WERI-Rb-1 (cell line): ENCODE measurements at regions not wholly inside any gene's neighbourhood (a gene's known extent, or its start where the extent isn't known, plus 50 kb on each side); places are given as distances from the start of the nearest gene placed in this dataset.

ENCODE experiments used
- DNase-seq: peaks from one replicate; pipeline ENCODE4 v3.0.0-alpha.2; 2020
- H3K27ac ChIP-seq: fragments of 250-450 bp; sonication (Bioruptor Pico); 2 replicates; pipeline ENCODE4 v1.5.1; 2020; ENCODE audit warnings: mild to moderate bottlenecking, moderate library complexity
- H3K27me3 ChIP-seq: fragments of 250-450 bp; sonication (Bioruptor Pico); 2 replicates; pipeline ENCODE4 v1.5.1; 2021; ENCODE audit warnings: mild to moderate bottlenecking, low read depth, moderate library complexity; ENCODE audit not compliant: insufficient read depth, severe bottlenecking
- H3K36me3 ChIP-seq: fragments of 250-450 bp; sonication (Bioruptor Pico); 2 replicates; pipeline ENCODE4 v1.5.1; 2020; ENCODE audit warnings: mild to moderate bottlenecking, moderate library complexity
- H3K4me3 ChIP-seq: 2 replicates; pipeline ENCODE4 v1.5.1; 2011; ENCODE audit warnings: low read depth, mild to moderate bottlenecking, control low read depth, low read length
- H3K9me3 ChIP-seq: fragments of 250-450 bp; sonication (Bioruptor Pico); 2 replicates; pipeline ENCODE4 v1.5.1; 2021; ENCODE audit warnings: mild to moderate bottlenecking, moderate library complexity; ENCODE audit not compliant: severe bottlenecking
- CTCF ChIP-seq: IDR thresholded peaks from 2 replicates; pipeline ENCODE4 v1.5.1; 2011; ENCODE audit warnings: low read depth, mild to moderate bottlenecking, control low read depth, inconsistent platforms, low read length

GRCh38 chr1:38641661-38642060 lies 217.9 kb downstream of the RRAGC start:
- H3K27me3 ChIP-seq: no peaks in the 10 kb centered on the region

GRCh38 chr1:38640371-38640770 lies 219.2 kb downstream of the RRAGC start:
- no peak for DNase-seq
- no peak overlapping the region for H3K4me3 ChIP-seq
- no peak overlapping the region for H3K27ac ChIP-seq
- H3K9me3 ChIP-seq: peaks cover 2% of the 10 kb centered on the region
- no peak for TF ChIP-seq CTCF
- H3K27me3 ChIP-seq: no peaks in the 10 kb centered on the region
- no peaks in the 10 kb centered on the region for H3K36me3 ChIP-seq

More at GRCh38 chr1:38641661-38642060, 217.9 kb downstream of the RRAGC start:
- H3K27ac ChIP-seq: no peak overlapping the region
- peaks cover 2% of the 10 kb centered on the region for H3K9me3 ChIP-seq
- no peak for DNase-seq
- TF ChIP-seq CTCF: no peak
- no peaks in the 10 kb centered on the region for H3K36me3 ChIP-seq
- H3K4me3 ChIP-seq: no peak overlapping the region

- Histone ChIP-seq H3K4me3 (no peak overlapping the region), H3K9me3 (peaks cover 4% of the 10 kb centered on the region), H3K36me3 (no peaks in the 10 kb centered on the region), H3K27me3 (no peaks in the 10 kb centered on the region), H3K27ac (no peak overlapping the region)
- TF ChIP-seq CTCF: no peak
- DNase-seq: no peak
Observed at GRCh38 chr1:38628241-38628640, 231.3 kb downstream of the RRAGC start.

GRCh38 chr1:38625939-38626338 lies 233.6 kb downstream of the RRAGC start:
- TF ChIP-seq CTCF: peak; percentile 50; the same call in 1 of the 2 replicates
- no peaks in the 10 kb centered on the region for H3K27me3 ChIP-seq
- no peak overlapping the region for H3K4me3 ChIP-seq
- H3K9me3 ChIP-seq: peaks cover 4% of the 10 kb centered on the region
- no peaks in the 10 kb centered on the region for H3K36me3 ChIP-seq
- no peak for DNase-seq
- H3K27ac ChIP-seq: no peak overlapping the region

- no peak overlapping the region for H3K27ac ChIP-seq
- no peaks in the 10 kb centered on the region for H3K27me3 ChIP-seq
- TF ChIP-seq CTCF: no peak
- H3K9me3 ChIP-seq: peaks cover under 1% of the 10 kb centered on the region
- H3K4me3 ChIP-seq: no peak overlapping the region
- no peak for DNase-seq
- H3K36me3 ChIP-seq: no peaks in the 10 kb centered on the region
Observed at GRCh38 chr1:38624336-38625039, 235.1 kb downstream of the RRAGC start.

- H3K9me3 ChIP-seq: no peaks in the 10 kb centered on the region
- H3K27me3 ChIP-seq: no peaks in the 10 kb centered on the region
- H3K4me3 ChIP-seq: no peak overlapping the region
- no peak overlapping the region for H3K27ac ChIP-seq
- DNase-seq: no peak
- no peaks in the 10 kb centered on the region for H3K36me3 ChIP-seq
- no peak for TF ChIP-seq CTCF
Observed at GRCh38 chr1:38623529-38623928, 236.0 kb downstream of the RRAGC start.
